ENCODE measurements at regions not wholly inside any gene's neighbourhood (a gene's known extent, or its start where the extent isn't known, plus 50 kb on each side); places are given as distances from the start of the nearest gene placed in this dataset.

- in situ Hi-C loops (cut with MboI), result no loop called here
These were observed 114.1 kb upstream of the NCKAP5 start for GRCh38 chr2:133682347-133682746.

More at GRCh38 chr2:133682347-133682746, 114.1 kb upstream of the NCKAP5 start:
- no peak overlapping the region for H3K27ac ChIP-seq (ENCODE audit: control insufficient read depth, insufficient read depth)
- RAD21 ChIA-PET (ENCODE audit: unreplicated experiment), result no interaction called here
- CTCF ChIA-PET, result no interaction called here
- no peak overlapping the region for H3K4me2 ChIP-seq (ENCODE audit: control insufficient read depth, insufficient read depth)
- TF ChIP-seq EZH2 (IDR thresholded peaks at IDR 0.05; ENCODE audit: borderline replicate concordance, control insufficient read depth, low read depth, low read length) (no peak), NFXL1 (IDR thresholded peaks at IDR 0.05; ENCODE audit: borderline replicate concordance) (no peak), ZNF207 (IDR thresholded peaks at IDR 0.05; ENCODE audit: borderline replicate concordance) (no peak), CBX5 (IDR thresholded peaks at IDR 0.05; ENCODE audit: low read depth) (no peak), BCL3 (IDR thresholded peaks at IDR 0.05; ENCODE audit: borderline replicate concordance, insufficient read depth, low read depth, low read length, poor library complexity, severe bottlenecking) (no peak), POLR2AphosphoS5 (IDR thresholded peaks at IDR 0.05; ENCODE audit: low read length) (no peak), BCLAF1 (IDR thresholded peaks at IDR 0.05) (no peak), ZNF687 (IDR thresholded peaks at IDR 0.05) (no peak), EED (IDR thresholded peaks at IDR 0.05; ENCODE audit: low read depth) (no peak), CHD1 (IDR thresholded peaks at IDR 0.05; ENCODE audit: low read depth, low read length) (no peak), WRNIP1 (IDR thresholded peaks at IDR 0.05; ENCODE audit: borderline replicate concordance, low read depth, low read length) (no peak), JUND (IDR thresholded peaks at IDR 0.05; ENCODE audit: low read depth, low read length) (no peak)
- no peak overlapping the region for H2AFZ ChIP-seq (ENCODE audit: control insufficient read depth, low read depth, low read length)
- BruUV-seq (replicated peaks), result no TSS peak
- H4K20me1 ChIP-seq (ENCODE audit: control insufficient read depth, insufficient read depth), result no peaks in the 10 kb centered on the region
- no peaks in the 10 kb centered on the region for H3K4me1 ChIP-seq (ENCODE audit: control insufficient read depth, insufficient read depth, low read length)
- SMC1A ChIA-PET (ENCODE audit: uncharacterized antibody, unreplicated experiment), result no interaction called here
- no peak overlapping the region for H3K9ac ChIP-seq (ENCODE audit: control insufficient read depth, insufficient read depth, low read length)
- no peaks in the 10 kb centered on the region for H3K36me3 ChIP-seq (ENCODE audit: control insufficient read depth in 2 of 2, insufficient read depth in 2 of 2, low read length in 1 of 2)
- no peak for ATAC-seq
- no peaks in the 10 kb centered on the region for H3K9me3 ChIP-seq (replicated peaks; ENCODE audit: control insufficient read depth, insufficient read depth, low read length)
- H3K79me2 ChIP-seq (ENCODE audit: control insufficient read depth, insufficient read depth, low read length), result no peaks in the 10 kb centered on the region
- no peak for DNase-seq (ENCODE audit: low read depth, low spot score)
- intact Hi-C loops (cut with micrococcal nuclease; ENCODE audit: unreplicated experiment), result no loop called here
- WGBS (ENCODE audit: insufficient coverage, insufficient replicate concordance, low lambda C conversion rate, missing lambda C conversion rate), result 20% methylated on average over 1 of the region's 1 CpG
- POLR2A ChIA-PET, result no interaction called here
- no peak overlapping the region for H3K4me3 ChIP-seq
- FAIRE-seq, result no peak
- H3K27me3 ChIP-seq (replicated peaks in 1 of 2; ENCODE audit: control insufficient read depth in 2 of 2, insufficient read depth in 2 of 2, low read length in 1 of 2), result no peaks in the 10 kb centered on the region

Data from GM12878 (cell line).